ENCODE measurements at regions not wholly inside any gene's neighbourhood (a gene's known extent, or its start where the extent isn't known, plus 50 kb on each side); places are given as distances from the start of the nearest gene placed in this dataset.

- TF ChIP-seq EP300 (IDR thresholded peaks at IDR 0.05) (no peak), CTCF (IDR thresholded peaks at IDR 0.05) (no peak), POLR2A (IDR thresholded peaks at IDR 0.05; ENCODE audit: low read depth) (no peak)
Measured at GRCh38 chr9:107106416-107106815, 176.7 kb upstream of the RAD23B start.

Measured in esophagus muscularis mucosa (tissue), 4 donors.